HepG2 (cell line): ENCODE measurements at regions not wholly inside any gene's neighbourhood (a gene's known extent, or its start where the extent isn't known, plus 50 kb on each side); places are given as distances from the start of the nearest gene placed in this dataset.
A peak's percentile ranks its signal among the peaks of the same experiment; 100 is the strongest.

Experiments
- ATAC-seq: fragments of 200-7000 bp; cut with Tn5 transposase; 3 replicates; pipeline ENCODE4 v1.9.1; 2020; ENCODE audit warnings: mild to moderate bottlenecking, moderate library complexity
- BruUV-seq: library from RNA; stranded (reverse); fragments of 400-500 nt; replicated peaks from 2 replicates; lab custom pipeline; 2021; lab: Mats Ljungman, UMichigan
- CTCF ChIA-PET: fragments of 300-600 bp; formaldehyde crosslinking; extraction: SDS; loops from one replicate; lab custom pipeline; 2021; ENCODE audit warnings: low total read pairs, inconsistent platforms, low intra/inter-chr PET ratio; lab: Yijun Ruan, JAX
- POLR2A ChIA-PET: fragments of 350-600 bp; sonication (Branson Sonifier 250); formaldehyde crosslinking; loops from one replicate; lab custom pipeline; 2020; ENCODE audit warnings: antibody characterized with exemption, inconsistent platforms; lab: Yijun Ruan, JAX
- DNase-seq: peaks from one replicate; pipeline ENCODE4 v3.0.0-alpha.2; 2015; ENCODE audit warnings: low spot score
- FAIRE-seq: peaks from 3 replicates; lab custom pipeline; 2011; peaks lifted over from hg19 to GRCh38; lab: Jason Lieb, UNC
- H2AFZ ChIP-seq: one replicate; pipeline ENCODE4 v1.6.1; 2011; ENCODE audit warnings: low read length, inconsistent platforms
- H3K27ac ChIP-seq: fragments of 300-600 bp; 3 replicates; pipeline ENCODE4 v1.8.0; 2011; ENCODE audit warnings: mixed run types, mild to moderate bottlenecking, mixed read lengths, low read length, inconsistent platforms; ENCODE audit not compliant: insufficient read depth; ENCODE audit errors: extremely low read length
- H3K27me3 ChIP-seq, 2 experiments: fragments of 200-600 bp in 1 of 2; 2 replicates in 1 of 2; 3 replicates in 1 of 2; pipeline versions ENCODE4 v1.6.0 to v1.8.0; 2011; ENCODE audit warnings: low read length in 2 of 2, mild to moderate bottlenecking in 2 of 2, moderate library complexity in 2 of 2, inconsistent platforms in 1 of 2; ENCODE audit not compliant: insufficient read depth in 2 of 2, control insufficient read depth in 1 of 2
- H3K36me3 ChIP-seq, 2 experiments: fragments of 200-600 bp in 1 of 2; replicated peaks in 1 of 2; 2 replicates in 1 of 2; 3 replicates in 1 of 2; pipeline versions ENCODE4 v1.5.1 to v1.8.0; 2011; ENCODE audit warnings: low read length in 2 of 2, inconsistent platforms in 1 of 2; ENCODE audit not compliant: insufficient read depth in 2 of 2, control insufficient read depth in 1 of 2
- H3K4me1 ChIP-seq: 2 replicates; pipeline ENCODE4 v1.5.1; 2012; ENCODE audit warnings: low read length, inconsistent platforms; ENCODE audit not compliant: insufficient read depth
- H3K4me2 ChIP-seq: 2 replicates; pipeline ENCODE4 v1.6.0; 2011; ENCODE audit warnings: low read depth, low read length, inconsistent platforms
- H3K4me3 ChIP-seq, 3 experiments: fragments of 200-600 bp in 1 of 3; sonication (generic), shearing (Covaris generic) in 1 of 3; replicated peaks in 1 of 3; 2 replicates each; pipeline ENCODE4 v1.5.1; 2011 to 2016; ENCODE audit warnings: low read length in 3 of 3, inconsistent platforms in 2 of 3, low read depth in 2 of 3, mild to moderate bottlenecking in 2 of 3, control low read depth in 1 of 3, mixed read lengths in 1 of 3; ENCODE audit not compliant: insufficient read depth in 1 of 3
- H3K79me2 ChIP-seq: one replicate; pipeline ENCODE4 v1.6.1; 2011; ENCODE audit warnings: low read length, inconsistent platforms; ENCODE audit not compliant: insufficient read depth
- H3K9ac ChIP-seq: 2 replicates; pipeline ENCODE4 v1.6.0; 2011; ENCODE audit warnings: mild to moderate bottlenecking, low read depth, low read length, inconsistent platforms; ENCODE audit not compliant: insufficient read depth
- H3K9me3 ChIP-seq: 2 replicates; pipeline ENCODE4 v1.5.1; 2012; ENCODE audit warnings: mild to moderate bottlenecking, low read length
- H4K20me1 ChIP-seq: 2 replicates; pipeline ENCODE4 v1.6.0; 2011; ENCODE audit warnings: inconsistent platforms, mild to moderate bottlenecking, low read length, moderate library complexity; ENCODE audit not compliant: insufficient read depth
- ETV6 ChIP-seq: sonication (generic); formaldehyde crosslinking; conservative IDR thresholded peaks from 2 replicates; pipeline ENCODE4 v1.4.0; 2020; ENCODE audit warnings: missing genetic modification reagents
- GMEB1 ChIP-seq: sonication (generic); formaldehyde crosslinking; IDR thresholded peaks from 2 replicates; pipeline ENCODE4 v1.5.1; 2020; ENCODE audit warnings: missing genetic modification reagents, mild to moderate bottlenecking, borderline replicate concordance
- HDAC1 ChIP-seq: sonication (generic); formaldehyde crosslinking; IDR thresholded peaks from 2 replicates; pipeline ENCODE4 v1.5.1; 2020; ENCODE audit warnings: mild to moderate bottlenecking, missing genetic modification reagents
- REST ChIP-seq, 2 experiments: IDR thresholded peaks; 2 replicates each; pipeline ENCODE4 v1.6.1; 2011 to 2012; ENCODE audit warnings: low read length in 2 of 2, borderline replicate concordance in 1 of 2, low read depth in 1 of 2, mild to moderate bottlenecking in 1 of 2, moderate library complexity in 1 of 2
- ZBTB25 ChIP-seq: IDR thresholded peaks from 2 replicates; pipeline ENCODE4 v1.6.1; 2018; ENCODE audit warnings: missing genetic modification reagents
- ZBTB33 ChIP-seq: sonication (generic); formaldehyde crosslinking; IDR thresholded peaks from 2 replicates; pipeline ENCODE4 v1.4.0; 2020; ENCODE audit warnings: missing genetic modification reagents
- ZNF121 ChIP-seq: sonication (generic); formaldehyde crosslinking; IDR thresholded peaks from 2 replicates; pipeline ENCODE4 v1.5.0; 2020; ENCODE audit warnings: mild to moderate bottlenecking, missing genetic modification reagents
- ZNF687 ChIP-seq: sonication (generic); formaldehyde crosslinking; IDR thresholded peaks from 2 replicates; pipeline ENCODE4 v1.5.1; 2020; ENCODE audit warnings: mild to moderate bottlenecking, missing genetic modification reagents, moderate library complexity
- ZSCAN29 ChIP-seq: sonication (generic); formaldehyde crosslinking; conservative IDR thresholded peaks from 2 replicates; pipeline ENCODE4 v1.4.0; 2020; ENCODE audit warnings: mild to moderate bottlenecking, missing genetic modification reagents
- WGBS: methylation state at CpG from one replicate; pipeline ENCODE4 v1.1.6; 2017; ENCODE audit warnings: low lambda C conversion rate; 5-methylcytosine and 5-hydroxymethylcytosine counted together
- in situ Hi-C: cut with HindIII; loops from 2 replicates; pipeline ENCODE4 v1.10.0; 2017; ENCODE audit warnings: low pct_unique_long_range_greater_than_20kb; ENCODE audit not compliant: extremely low pct_ligation_motif_present
- intact Hi-C: fragments of 100-400 bp; cut with micrococcal nuclease; formaldehyde crosslinking; loops from one replicate; pipeline ENCODE4 v1.10.0; 2022; ENCODE audit not compliant: unreplicated experiment

- no peak overlapping the region for H3K4me3 ChIP-seq
- FAIRE-seq (no peak), ATAC-seq (peak; percentile 76), DNase-seq (peak; percentile 1)
- H3K4me1 ChIP-seq: no peaks in the 10 kb centered on the region
- in situ Hi-C loops (no loop called here), intact Hi-C loops (no loop called here)
- TF ChIP-seq REST (IDR thresholded peaks at IDR 0.05; ENCODE audit: borderline replicate concordance in 1 of 2, low read depth in 1 of 2, low read length in 2 of 2) (no peak), ETV6 (CRISPR knock-in tag) (no peak), ZNF121 (CRISPR knock-in tag) (no peak), ZBTB25 (CRISPR knock-in tag) (no peak), HDAC1 (no peak), ZBTB33 (CRISPR knock-in tag) (no peak), GMEB1 (CRISPR knock-in tag) (no peak), ZNF687 (CRISPR knock-in tag) (no peak), ZSCAN29 (CRISPR knock-in tag) (no peak)
- no peaks in the 10 kb centered on the region for H4K20me1 ChIP-seq
- H3K79me2 ChIP-seq: no peaks in the 10 kb centered on the region
- H3K27me3 ChIP-seq: no peaks in the 10 kb centered on the region
- no peak overlapping the region for H3K27ac ChIP-seq
- no peaks in the 10 kb centered on the region; the same call in 1 of the 2 replicates for H3K9me3 ChIP-seq
- CTCF ChIA-PET: no interaction called here
- no peak overlapping the region for H3K9ac ChIP-seq
- 4% methylated on average over 5 of the region's 6 CpGs for WGBS
- POLR2A ChIA-PET: no interaction called here
- no peaks in the 10 kb centered on the region for H3K36me3 ChIP-seq
- H3K4me2 ChIP-seq: no peak overlapping the region
- H2AFZ ChIP-seq: no peak overlapping the region
- BruUV-seq: no TSS peak
Observed at GRCh38 chr6:71134929-71135642, 153.5 kb upstream of the OGFRL1 start.
